A549 (cell line): ENCODE measurements at regions not wholly inside any gene's neighbourhood (a gene's known extent, or its start where the extent isn't known, plus 50 kb on each side); places are given as distances from the start of the nearest gene placed in this dataset.

Source experiments
- ATAC-seq, 2 experiments: fragments of 200-7000 bp in 1 of 2; fragments of >200 bp in 1 of 2; cut with Nextera tagmentation in 1 of 2; cut with Tn5 transposase in 1 of 2; 3 replicates each; pipeline versions ENCODE4 v1.8.0 to v1.9.1; 2018 to 2020; ENCODE audit warnings: mild to moderate bottlenecking in 1 of 2, moderate library complexity in 1 of 2
- CTCF ChIA-PET: fragments of 300-600 bp; sonication (Branson Sonifier 250); formaldehyde crosslinking; extraction: SDS; loops from one replicate; lab custom pipeline; 2021; ENCODE audit warnings: antibody characterized with exemption, inconsistent platforms; lab: Yijun Ruan, JAX
- POLR2A ChIA-PET: fragments of 350-600 bp; formaldehyde crosslinking; extraction: SDS; loops from one replicate; lab custom pipeline; 2021; ENCODE audit warnings: antibody characterized with exemption, inconsistent platforms; lab: Yijun Ruan, JAX
- DNase-seq, 2 experiments: peaks; one replicate each; pipeline versions ENCODE4 v3.0.0 to v3.0.0-alpha.2; 2011 to 2016; ENCODE audit warnings: low read depth in 1 of 2, low spot score in 1 of 2
- FAIRE-seq: peaks from 2 replicates; lab custom pipeline; 2011; peaks lifted over from hg19 to GRCh38; lab: Jason Lieb, UNC
- H3K27ac ChIP-seq, 2 experiments: fragments of >200 bp; sonication (Bioruptor Twin); formaldehyde crosslinking; 3 replicates each; pipeline ENCODE4 v1.5.1; 2016 to 2017
- H3K4me1 ChIP-seq: fragments of >200 bp; sonication (Bioruptor Twin); formaldehyde crosslinking; 3 replicates; pipeline ENCODE4 v1.6.1; 2016
- H3K4me2 ChIP-seq: fragments of >200 bp; sonication (Bioruptor Twin); formaldehyde crosslinking; 3 replicates; pipeline ENCODE4 v1.6.1; 2016
- H3K4me3 ChIP-seq: fragments of >200 bp; sonication (Bioruptor Twin); formaldehyde crosslinking; 3 replicates; pipeline ENCODE4 v1.5.1; 2016
- H3K9me3 ChIP-seq: fragments of >200 bp; sonication (Bioruptor Twin); formaldehyde crosslinking; 3 replicates; pipeline ENCODE4 v1.6.1; 2016
- CHD4 ChIP-seq: fragments of 200-600 bp; sonication (generic); IDR thresholded peaks from 2 replicates; pipeline ENCODE4 v1.6.1; 2016; ENCODE audit warnings: antibody characterized with exemption, mild to moderate bottlenecking, borderline replicate concordance
- ELK1 ChIP-seq: fragments of 150-350 bp; IDR thresholded peaks from 2 replicates; pipeline ENCODE4 v1.6.1; 2014; ENCODE audit warnings: low read depth, mild to moderate bottlenecking, low read length
- ESRRA ChIP-seq: fragments of 150-350 bp; IDR thresholded peaks from 2 replicates; pipeline ENCODE4 v1.6.1; 2014; ENCODE audit warnings: mild to moderate bottlenecking, low read length, borderline replicate concordance
- HES2 ChIP-seq: fragments of >200 bp; sonication (Bioruptor Twin); formaldehyde crosslinking; IDR thresholded peaks from 2 replicates; pipeline ENCODE4 v1.6.1; 2016
- HEYL ChIP-seq: fragments of 250-450 bp; sonication (Bioruptor Pico); IDR thresholded peaks from 2 replicates; pipeline ENCODE4 v1.8.0; 2021; ENCODE audit warnings: mild to moderate bottlenecking, moderate library complexity
- HMGXB4 ChIP-seq: fragments of 250-450 bp; sonication (Bioruptor Pico); IDR thresholded peaks from 2 replicates; pipeline ENCODE4 v1.5.0; 2021; ENCODE audit warnings: mild to moderate bottlenecking, moderate library complexity, borderline replicate concordance
- HOXA7 ChIP-seq: fragments of 250-450 bp; sonication (Bioruptor Pico); IDR thresholded peaks from 2 replicates; pipeline ENCODE4 v1.5.0; 2020; ENCODE audit warnings: mild to moderate bottlenecking, moderate library complexity
- JUN ChIP-seq, 2 experiments: fragments of >200 bp; sonication (Bioruptor Twin); formaldehyde crosslinking; IDR thresholded peaks; 2 replicates in 1 of 2; 3 replicates in 1 of 2; pipeline ENCODE4 v1.6.1; 2016 to 2017
- MAX ChIP-seq: IDR thresholded peaks from 2 replicates; pipeline ENCODE4 v1.6.1; 2012
- MYC ChIP-seq: IDR thresholded peaks from 2 replicates; pipeline ENCODE4 v1.6.1; 2012; ENCODE audit warnings: mild to moderate bottlenecking, inconsistent platforms, low read length, improper control_type of control experiment, borderline replicate concordance
- NFE2L2 ChIP-seq: fragments of 150-350 bp; conservative IDR thresholded peaks from 2 replicates; pipeline ENCODE4 v1.6.1; 2014; ENCODE audit warnings: low read length
- RAD21 ChIP-seq, 2 experiments: fragments of >200 bp in 1 of 2; sonication (Bioruptor Twin) in 1 of 2; formaldehyde crosslinking in 1 of 2; IDR thresholded peaks in 1 of 2; conservative IDR thresholded peaks in 1 of 2; 2 replicates in 1 of 2; 3 replicates in 1 of 2; pipeline ENCODE4 v1.6.1; 2012 to 2018; ENCODE audit warnings: inconsistent platforms in 1 of 2
- RARB ChIP-seq: fragments of 250-450 bp; sonication (Bioruptor Pico); IDR thresholded peaks from 2 replicates; pipeline ENCODE4 v1.8.0; 2021; ENCODE audit warnings: mild to moderate bottlenecking, moderate library complexity
- REST ChIP-seq: fragments of 200-600 bp; sonication (generic); IDR thresholded peaks from 2 replicates; pipeline ENCODE4 v1.6.1; 2016; ENCODE audit warnings: antibody characterized with exemption, mild to moderate bottlenecking, moderate library complexity
- RNF2 ChIP-seq: fragments of 200-600 bp; sonication (generic); IDR thresholded peaks from 2 replicates; pipeline ENCODE4 v1.6.1; 2016; ENCODE audit warnings: low read depth, mild to moderate bottlenecking, antibody characterized with exemption, moderate library complexity, borderline replicate concordance
- TP53 ChIP-seq: fragments of 250-450 bp; sonication (Bioruptor Pico); IDR thresholded peaks from 2 replicates; pipeline ENCODE4 v1.5.0; 2021; ENCODE audit warnings: mild to moderate bottlenecking, moderate library complexity
- ZSCAN20 ChIP-seq: fragments of 250-450 bp; sonication (Bioruptor Pico); IDR thresholded peaks from 2 replicates; pipeline ENCODE4 v1.8.0; 2022; ENCODE audit warnings: mild to moderate bottlenecking, moderate library complexity
- WGBS: methylation state at CpG from one replicate; pipeline ENCODE4 v1.1.6; 2017; ENCODE audit errors: missing lambda C conversion rate; 5-methylcytosine and 5-hydroxymethylcytosine counted together

GRCh38 chr1:93815366-93816110 is 63.5 kb downstream of the DNTTIP2 start:
- H3K4me2 ChIP-seq, result no peak overlapping the region
- peaks cover 26% of the 10 kb centered on the region for H3K4me1 ChIP-seq
- DNase-seq (no peak), FAIRE-seq (no peak)
- 83% methylated on average over 8 of the region's 8 CpGs for WGBS
- CTCF ChIA-PET, result interaction anchor here (2.0 to 13.5 kb wide), 11 partner anchors 11 to 511 kb away, joined by 4 to 236 read pairs (median 37); partner anchors contain the start of gene BCAR3
- TF ChIP-seq RARB (no peak), ESRRA (no peak), ELK1 (no peak), ZSCAN20 (CRISPR knock-in tag) (no peak), HOXA7 (CRISPR knock-in tag) (no peak), CHD4 (no peak)
- TF ChIP-seq, all 56 proteins: peak for 0
- ATAC-seq, result no peak
- H3K4me3 ChIP-seq, result no peak overlapping the region
- no peaks in the 10 kb centered on the region for H3K9me3 ChIP-seq
- H3K27ac ChIP-seq, result peak overlapping the region in 1 of 2 experiments; percentile 84; a peak in 4 of 6 replicates
- POLR2A ChIA-PET, result interaction anchor here (1.5 kb wide), 1 partner anchor 186 kb away, joined by 4 read pairs; no protein-coding TSS in a partner anchor

- peaks cover 26% of the 10 kb centered on the region for H3K4me1 ChIP-seq
- CTCF ChIA-PET, result interaction anchor here (0.8 to 13.5 kb wide), 29 partner anchors 10 to 510 kb away, joined by 3 to 236 read pairs (median 7); partner anchors contain the start of gene BCAR3
- no peak overlapping the region for H3K4me2 ChIP-seq
- H3K4me3 ChIP-seq, result no peak overlapping the region
- FAIRE-seq (no peak), ATAC-seq (no peak), DNase-seq (no peak)
- H3K9me3 ChIP-seq, result no peaks in the 10 kb centered on the region
- no peak for TF ChIP-seq RAD21 (conservative IDR thresholded peaks at IDR 0.05 in 1 of 2, IDR thresholded peaks at IDR 0.05 in 1 of 2)
- no peak for TF ChIP-seq MAX
- TF ChIP-seq RNF2, result no peak
- no peak for TF ChIP-seq NFE2L2
- no peak for TF ChIP-seq JUN (IDR thresholded peaks at IDR 0.05)
- no peak for TF ChIP-seq ESRRA
- no peak for TF ChIP-seq HEYL
- no peak for TF ChIP-seq MYC
- TF ChIP-seq REST, result no peak
- TF ChIP-seq HES2, result no peak
- no peak for TF ChIP-seq CHD4
- no peak for TF ChIP-seq HMGXB4
- TF ChIP-seq TP53, result no peak
- peak overlapping the region; percentile 43 to 84 for H3K27ac ChIP-seq
- POLR2A ChIA-PET, result interaction anchor here (1.5 kb wide), 2 partner anchors 152 to 185 kb away, joined by 4 read pairs; no protein-coding TSS in a partner anchor
- 71% methylated on average over 8 of the region's 8 CpGs for WGBS
These were observed 64.1 kb downstream of the DNTTIP2 start for GRCh38 chr1:93814795-93815340.
